GM12878 (cell line): ENCODE measurements at regions not wholly inside any gene's neighbourhood (a gene's known extent, or its start where the extent isn't known, plus 50 kb on each side); places are given as distances from the start of the nearest gene placed in this dataset.

Source experiments
- ATAC-seq: fragments of 200-7000 bp; cut with Tn5 transposase; 3 replicates; pipeline ENCODE4 v1.9.1; 2020; ENCODE audit warnings: mild to moderate bottlenecking, moderate library complexity
- BruUV-seq: library from RNA; stranded (reverse); fragments of 400-500 nt; replicated peaks from 2 replicates; lab custom pipeline; 2021; lab: Mats Ljungman, UMichigan
- CTCF ChIA-PET: fragments of 300-600 bp; sonication (Branson Sonifier 250); formaldehyde crosslinking; extraction: SDS; loops from one replicate; lab custom pipeline; 2021; ENCODE audit warnings: inconsistent platforms; lab: Yijun Ruan, JAX
- POLR2A ChIA-PET: fragments of 350-600 bp; formaldehyde crosslinking; extraction: SDS; loops from one replicate; lab custom pipeline; 2021; ENCODE audit warnings: inconsistent platforms; lab: Charles Lee
- RAD21 ChIA-PET: fragments of 300-600 bp; sonication (Branson Sonifier 250); formaldehyde crosslinking; loops from one replicate; lab custom pipeline; 2023; ENCODE audit warnings: antibody characterized with exemption; ENCODE audit not compliant: unreplicated experiment; lab: Charles Lee
- SMC1A ChIA-PET: fragments of 300-600 bp; sonication (Branson Sonifier 250); formaldehyde crosslinking; loops from one replicate; lab custom pipeline; 2023; ENCODE audit not compliant: unreplicated experiment, uncharacterized antibody; lab: Charles Lee
- DNase-seq: peaks from one replicate; pipeline ENCODE4 v3.0.0-alpha.2; 2011; ENCODE audit warnings: low read depth, low spot score
- FAIRE-seq: peaks from 3 replicates; lab custom pipeline; 2011; peaks lifted over from hg19 to GRCh38; lab: Jason Lieb, UNC
- H2AFZ ChIP-seq: 2 replicates; pipeline ENCODE4 v1.6.0; 2011; ENCODE audit warnings: low read depth, low read length, control low read depth; ENCODE audit not compliant: control insufficient read depth
- H3K27ac ChIP-seq: 2 replicates; pipeline ENCODE4 v1.5.1; 2011; ENCODE audit warnings: control low read depth; ENCODE audit not compliant: control insufficient read depth, insufficient read depth
- H3K27me3 ChIP-seq, 2 experiments: replicated peaks in 1 of 2; 2 replicates each; pipeline versions ENCODE4 v1.6.0 to v1.6.1; 2011; ENCODE audit warnings: low read length in 1 of 2; ENCODE audit not compliant: control insufficient read depth in 2 of 2, insufficient read depth in 2 of 2
- H3K36me3 ChIP-seq, 2 experiments: 2 replicates each; pipeline ENCODE4 v1.5.1; 2011; ENCODE audit warnings: low read length in 1 of 2; ENCODE audit not compliant: control insufficient read depth in 2 of 2, insufficient read depth in 2 of 2
- H3K4me1 ChIP-seq: 2 replicates; pipeline ENCODE4 v1.6.1; 2011; ENCODE audit warnings: mild to moderate bottlenecking, low read length, moderate library complexity, mixed read lengths; ENCODE audit not compliant: control insufficient read depth, insufficient read depth
- H3K4me2 ChIP-seq: 2 replicates; pipeline ENCODE4 v1.6.0; 2011; ENCODE audit warnings: control low read depth; ENCODE audit not compliant: control insufficient read depth, insufficient read depth
- H3K4me3 ChIP-seq: fragments of 200-600 bp; sonication (generic); 2 replicates; pipeline ENCODE4 v1.5.1; 2016
- H3K79me2 ChIP-seq: 2 replicates; pipeline ENCODE4 v1.6.0; 2011; ENCODE audit warnings: low read length; ENCODE audit not compliant: control insufficient read depth, insufficient read depth
- H3K9ac ChIP-seq: 2 replicates; pipeline ENCODE4 v1.8.0; 2011; ENCODE audit warnings: low read length, control low read depth, mixed read lengths; ENCODE audit not compliant: control insufficient read depth, insufficient read depth
- H3K9me3 ChIP-seq: replicated peaks from 3 replicates; pipeline ENCODE4 v1.5.1; 2011; ENCODE audit warnings: mild to moderate bottlenecking, low read length; ENCODE audit not compliant: control insufficient read depth, insufficient read depth
- H4K20me1 ChIP-seq: 2 replicates; pipeline ENCODE4 v1.6.0; 2011; ENCODE audit not compliant: control insufficient read depth, insufficient read depth
- ATF7 ChIP-seq: fragments of 450-650 bp; IDR thresholded peaks from 2 replicates; pipeline ENCODE4 v1.6.1; 2016; ENCODE audit warnings: low read depth, mild to moderate bottlenecking
- FOXM1 ChIP-seq: IDR thresholded peaks from 2 replicates; pipeline ENCODE4 v1.6.1; 2012; ENCODE audit warnings: low read depth, mild to moderate bottlenecking, inconsistent platforms, low read length, moderate library complexity
- JUND ChIP-seq: IDR thresholded peaks from 2 replicates; pipeline ENCODE4 v1.6.1; 2012; ENCODE audit warnings: low read depth, mild to moderate bottlenecking, low read length, improper control_type of control experiment, moderate library complexity
- NR2C1 ChIP-seq: fragments of 450-650 bp; IDR thresholded peaks from 2 replicates; pipeline ENCODE4 v1.6.1; 2017; ENCODE audit warnings: antibody characterized with exemption, mild to moderate bottlenecking, moderate library complexity
- SMC3 ChIP-seq: IDR thresholded peaks from 2 replicates; pipeline ENCODE4 v1.6.1; 2011; ENCODE audit warnings: low read length, improper control_type of control experiment, borderline replicate concordance
- TCF3 ChIP-seq: IDR thresholded peaks from 2 replicates; pipeline ENCODE4 v1.6.1; 2012; ENCODE audit warnings: low read depth, mild to moderate bottlenecking, low read length, borderline replicate concordance; ENCODE audit not compliant: insufficient read depth
- ZNF207 ChIP-seq: fragments of 450-650 bp; IDR thresholded peaks from 2 replicates; pipeline ENCODE4 v1.6.1; 2014; ENCODE audit warnings: antibody characterized with exemption, mild to moderate bottlenecking, borderline replicate concordance
- WGBS: methylation state at CpG from one replicate; pipeline ENCODE4 v1.1.6; 2016; ENCODE audit warnings: low lambda C conversion rate; ENCODE audit not compliant: insufficient replicate concordance, insufficient coverage; ENCODE audit errors: missing lambda C conversion rate; 5-methylcytosine and 5-hydroxymethylcytosine counted together
- in situ Hi-C: fragments of 300-500 bp; cut with MboI; formaldehyde crosslinking; loops from 9 replicates; pipeline ENCODE4 v1.14.3; 2018; ENCODE audit warnings: mixed read lengths
- intact Hi-C: fragments of 100-400 bp; cut with micrococcal nuclease; formaldehyde crosslinking; loops from one replicate; pipeline ENCODE4 v1.14.2; 2022; ENCODE audit not compliant: unreplicated experiment
- TF ChIP-seq, protein P1 (sequence below): fragments of 450-650 bp; IDR thresholded peaks from 2 replicates; pipeline ENCODE4 v1.6.1; 2016; ENCODE audit warnings: mild to moderate bottlenecking, moderate library complexity, borderline replicate concordance
- TF ChIP-seq, protein P2 (sequence below): IDR thresholded peaks from 2 replicates; pipeline ENCODE4 v1.6.1; 2012; ENCODE audit warnings: mild to moderate bottlenecking, low read depth, low read length

DNA sequence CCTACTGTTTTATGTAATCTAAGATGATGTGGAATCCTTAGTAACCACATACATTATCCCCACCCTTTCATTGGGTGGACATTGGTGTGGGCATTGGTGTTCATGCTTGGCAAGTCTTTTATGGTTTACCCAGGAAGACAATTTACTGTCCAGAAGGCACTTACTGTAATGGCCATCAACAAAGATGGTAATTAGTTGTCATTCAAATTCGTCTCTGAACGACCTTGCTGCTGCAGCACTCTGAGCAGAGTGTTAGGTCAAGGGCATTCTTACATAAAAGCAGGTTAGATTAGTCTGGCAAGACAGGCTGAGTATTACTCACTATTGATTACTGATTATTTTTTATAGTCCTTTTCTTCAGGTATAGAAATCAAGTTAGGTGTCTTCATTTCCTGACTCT, 447.9 kb downstream of the XIRP2 start (continued):
- TF ChIP-seq SMC3 (no peak), JUND (no peak), FOXM1 (no peak)
- TF ChIP-seq, protein P1, sequence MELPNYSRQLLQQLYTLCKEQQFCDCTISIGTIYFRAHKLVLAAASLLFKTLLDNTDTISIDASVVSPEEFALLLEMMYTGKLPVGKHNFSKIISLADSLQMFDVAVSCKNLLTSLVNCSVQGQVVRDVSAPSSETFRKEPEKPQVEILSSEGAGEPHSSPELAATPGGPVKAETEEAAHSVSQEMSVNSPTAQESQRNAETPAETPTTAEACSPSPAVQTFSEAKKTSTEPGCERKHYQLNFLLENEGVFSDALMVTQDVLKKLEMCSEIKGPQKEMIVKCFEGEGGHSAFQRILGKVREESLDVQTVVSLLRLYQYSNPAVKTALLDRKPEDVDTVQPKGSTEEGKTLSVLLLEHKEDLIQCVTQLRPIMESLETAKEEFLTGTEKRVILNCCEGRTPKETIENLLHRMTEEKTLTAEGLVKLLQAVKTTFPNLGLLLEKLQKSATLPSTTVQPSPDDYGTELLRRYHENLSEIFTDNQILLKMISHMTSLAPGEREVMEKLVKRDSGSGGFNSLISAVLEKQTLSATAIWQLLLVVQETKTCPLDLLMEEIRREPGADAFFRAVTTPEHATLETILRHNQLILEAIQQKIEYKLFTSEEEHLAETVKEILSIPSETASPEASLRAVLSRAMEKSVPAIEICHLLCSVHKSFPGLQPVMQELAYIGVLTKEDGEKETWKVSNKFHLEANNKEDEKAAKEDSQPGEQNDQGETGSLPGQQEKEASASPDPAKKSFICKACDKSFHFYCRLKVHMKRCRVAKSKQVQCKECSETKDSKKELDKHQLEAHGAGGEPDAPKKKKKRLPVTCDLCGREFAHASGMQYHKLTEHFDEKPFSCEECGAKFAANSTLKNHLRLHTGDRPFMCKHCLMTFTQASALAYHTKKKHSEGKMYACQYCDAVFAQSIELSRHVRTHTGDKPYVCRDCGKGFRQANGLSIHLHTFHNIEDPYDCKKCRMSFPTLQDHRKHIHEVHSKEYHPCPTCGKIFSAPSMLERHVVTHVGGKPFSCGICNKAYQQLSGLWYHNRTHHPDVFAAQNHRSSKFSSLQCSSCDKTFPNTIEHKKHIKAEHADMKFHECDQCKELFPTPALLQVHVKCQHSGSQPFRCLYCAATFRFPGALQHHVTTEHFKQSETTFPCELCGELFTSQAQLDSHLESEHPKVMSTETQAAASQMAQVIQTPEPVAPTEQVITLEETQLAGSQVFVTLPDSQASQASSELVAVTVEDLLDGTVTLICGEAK, result no peak
- TF ChIP-seq, protein P2, sequence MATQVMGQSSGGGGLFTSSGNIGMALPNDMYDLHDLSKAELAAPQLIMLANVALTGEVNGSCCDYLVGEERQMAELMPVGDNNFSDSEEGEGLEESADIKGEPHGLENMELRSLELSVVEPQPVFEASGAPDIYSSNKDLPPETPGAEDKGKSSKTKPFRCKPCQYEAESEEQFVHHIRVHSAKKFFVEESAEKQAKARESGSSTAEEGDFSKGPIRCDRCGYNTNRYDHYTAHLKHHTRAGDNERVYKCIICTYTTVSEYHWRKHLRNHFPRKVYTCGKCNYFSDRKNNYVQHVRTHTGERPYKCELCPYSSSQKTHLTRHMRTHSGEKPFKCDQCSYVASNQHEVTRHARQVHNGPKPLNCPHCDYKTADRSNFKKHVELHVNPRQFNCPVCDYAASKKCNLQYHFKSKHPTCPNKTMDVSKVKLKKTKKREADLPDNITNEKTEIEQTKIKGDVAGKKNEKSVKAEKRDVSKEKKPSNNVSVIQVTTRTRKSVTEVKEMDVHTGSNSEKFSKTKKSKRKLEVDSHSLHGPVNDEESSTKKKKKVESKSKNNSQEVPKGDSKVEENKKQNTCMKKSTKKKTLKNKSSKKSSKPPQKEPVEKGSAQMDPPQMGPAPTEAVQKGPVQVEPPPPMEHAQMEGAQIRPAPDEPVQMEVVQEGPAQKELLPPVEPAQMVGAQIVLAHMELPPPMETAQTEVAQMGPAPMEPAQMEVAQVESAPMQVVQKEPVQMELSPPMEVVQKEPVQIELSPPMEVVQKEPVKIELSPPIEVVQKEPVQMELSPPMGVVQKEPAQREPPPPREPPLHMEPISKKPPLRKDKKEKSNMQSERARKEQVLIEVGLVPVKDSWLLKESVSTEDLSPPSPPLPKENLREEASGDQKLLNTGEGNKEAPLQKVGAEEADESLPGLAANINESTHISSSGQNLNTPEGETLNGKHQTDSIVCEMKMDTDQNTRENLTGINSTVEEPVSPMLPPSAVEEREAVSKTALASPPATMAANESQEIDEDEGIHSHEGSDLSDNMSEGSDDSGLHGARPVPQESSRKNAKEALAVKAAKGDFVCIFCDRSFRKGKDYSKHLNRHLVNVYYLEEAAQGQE, result no peak

DNA sequence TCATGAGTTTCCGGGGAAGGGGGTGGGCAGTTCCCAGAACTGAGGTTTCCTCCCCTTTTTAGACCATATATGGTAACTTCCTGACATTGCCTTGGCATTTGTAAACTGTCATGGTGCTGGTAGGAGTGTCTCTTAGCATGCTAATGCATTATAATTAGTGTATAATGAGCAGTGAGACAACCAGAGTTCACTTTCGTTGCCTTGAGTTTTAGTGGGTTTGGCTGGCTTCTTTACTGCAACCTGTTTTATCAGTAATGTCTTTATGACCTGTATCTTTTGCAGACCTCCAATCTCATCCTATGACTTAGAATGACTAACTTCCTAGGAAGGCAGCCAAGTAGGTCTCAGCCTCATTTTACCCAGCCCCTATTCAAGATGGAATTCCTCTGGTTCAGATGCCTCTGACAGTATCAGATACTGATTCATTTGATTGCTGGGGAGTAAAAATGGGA, 447.3 kb downstream of the XIRP2 start:
- intact Hi-C loops (no loop called here), in situ Hi-C loops (no loop called here)
- no peaks in the 10 kb centered on the region for H3K79me2 ChIP-seq
- no peaks in the 10 kb centered on the region for H3K9me3 ChIP-seq
- ATAC-seq (no peak), DNase-seq (no peak), FAIRE-seq (no peak)
- H3K27me3 ChIP-seq, result no peaks in the 10 kb centered on the region
- H3K4me1 ChIP-seq, result no peaks in the 10 kb centered on the region
- no peaks in the 10 kb centered on the region for H3K36me3 ChIP-seq
- TF ChIP-seq ZNF207 (no peak), ATF7 (no peak), TCF3 (no peak), NR2C1 (no peak)
- no peaks in the 10 kb centered on the region for H4K20me1 ChIP-seq
- ChIA-PET SMC1A (no interaction called here), POLR2A (no interaction called here), RAD21 (no interaction called here), CTCF (no interaction called here)
- BruUV-seq, result no TSS peak
- H3K9ac ChIP-seq, result no peak overlapping the region
- no peak overlapping the region for H2AFZ ChIP-seq
- WGBS, result 3% methylated on average over 2 of the region's 2 CpGs
- H3K4me3 ChIP-seq, result no peak overlapping the region
- no peak overlapping the region for H3K27ac ChIP-seq
- H3K4me2 ChIP-seq, result no peak overlapping the region
